ENCODE measurements at regions not wholly inside any gene's neighbourhood (a gene's known extent, or its start where the extent isn't known, plus 50 kb on each side); places are given as distances from the start of the nearest gene placed in this dataset.

- TF ChIP-seq ATF6 (CRISPR knock-in tag; IDR thresholded peaks at IDR 0.05) (no peak), ZFP91 (CRISPR knock-in tag; IDR thresholded peaks at IDR 0.05) (no peak), SNIP1 (IDR thresholded peaks at IDR 0.05; ENCODE audit: low read depth) (no peak), EP300 (IDR thresholded peaks at IDR 0.05; ENCODE audit: low read length) (no peak)
Observed at GRCh38 chr5:159422361-159422760, 92.1 kb upstream of the IL12B start (continued).

- no peaks in the 10 kb centered on the region for H3K9me1 ChIP-seq (ENCODE audit: control insufficient read depth, insufficient read depth, low read length)
- no peak overlapping the region for H3K27ac ChIP-seq (ENCODE audit: extremely low read depth, low read depth, low read length)
- POLR2A ChIA-PET: no interaction called here
- no peak overlapping the region for H3K4me2 ChIP-seq (ENCODE audit: insufficient read depth, low read length)
- intact Hi-C loops (cut with micrococcal nuclease): loop anchor here (5.0 kb wide), 1 partner anchor 91 kb away; the partner anchor contains the start of gene IL12B
- in situ Hi-C loops (cut with MboI): loop anchor here (10.0 kb wide), 1 partner anchor 258 kb away; no protein-coding TSS in a partner anchor
- no peak overlapping the region for H3K4me3 ChIP-seq
- H3K36me3 ChIP-seq (ENCODE audit: control insufficient read depth, insufficient read depth, low read length): no peaks in the 10 kb centered on the region
- H3K9ac ChIP-seq (ENCODE audit: insufficient read depth in 1 of 2, low read depth in 2 of 2, low read length in 2 of 2): no peak overlapping the region
- no peak overlapping the region for H2AFZ ChIP-seq (ENCODE audit: low read depth, low read length)
- H3K27me3 ChIP-seq (ENCODE audit: control insufficient read depth in 2 of 2, insufficient read depth in 2 of 2, low read length in 2 of 2): no peaks in the 10 kb centered on the region; a peak in 1 of 5 replicates
- BruUV-seq (replicated peaks): no TSS peak
- no peaks in the 10 kb centered on the region for H3K4me1 ChIP-seq (replicated peaks in 1 of 2; ENCODE audit: control insufficient read depth in 2 of 2, insufficient read depth in 2 of 2, low read length in 2 of 2)
- DNase-seq (ENCODE audit: extremely low read depth in 1 of 4, low spot score in 3 of 4) (no peak), FAIRE-seq (no peak), ATAC-seq (no peak)
- CTCF ChIA-PET (ENCODE audit: low intra/inter-chr PET ratio): no interaction called here
- no peaks in the 10 kb centered on the region for H3K79me2 ChIP-seq (ENCODE audit: control insufficient read depth, insufficient read depth, low read length)
- H3K9me3 ChIP-seq (replicated peaks; ENCODE audit: control insufficient read depth, insufficient read depth, low read depth, low read length): no peaks in the 10 kb centered on the region
- WGBS (ENCODE audit: insufficient coverage, low coverage, missing lambda C conversion rate): 0% methylated on average over 2 of the region's 2 CpGs
- no peaks in the 10 kb centered on the region for H4K20me1 ChIP-seq (replicated peaks; ENCODE audit: control insufficient read depth, insufficient read depth, low read length)
- no peak for TF ChIP-seq POLR3G (IDR thresholded peaks at IDR 0.05; ENCODE audit: extremely low read depth, insufficient read length, insufficient replicate concordance)
- TF ChIP-seq DACH1 (IDR thresholded peaks at IDR 0.05; ENCODE audit: partially characterized antibody): no peak
- TF ChIP-seq VEZF1 (CRISPR knock-in tag; IDR thresholded peaks at IDR 0.05): no peak
- TF ChIP-seq CEBPB (tag; IDR thresholded peaks at IDR 0.05): no peak
- no peak for TF ChIP-seq GTF2E2 (tag; IDR thresholded peaks at IDR 0.05)
- TF ChIP-seq SFPQ (IDR thresholded peaks at IDR 0.05; ENCODE audit: low read depth, low read length): no peak
- TF ChIP-seq ZNF274 (IDR thresholded peaks at IDR 0.05; ENCODE audit: borderline replicate concordance, low read depth, low read length): no peak
- no peak for TF ChIP-seq ZNF23 (CRISPR knock-in tag; IDR thresholded peaks at IDR 0.05)
- no peak for TF ChIP-seq MYBL2 (IDR thresholded peaks at IDR 0.05; ENCODE audit: low read depth)
- no peak for TF ChIP-seq MYBL2 (CRISPR knock-in tag; IDR thresholded peaks at IDR 0.05; ENCODE audit: borderline replicate concordance)
- TF ChIP-seq CCAR2 (IDR thresholded peaks at IDR 0.05; ENCODE audit: low read depth, low read length): no peak
Observed at GRCh38 chr5:159422910-159423309, 92.6 kb upstream of the IL12B start.
